ENCODE measurements at regions not wholly inside any gene's neighbourhood (a gene's known extent, or its start where the extent isn't known, plus 50 kb on each side); places are given as distances from the start of the nearest gene placed in this dataset.
A peak's percentile ranks its signal among the peaks of the same experiment; 100 is the strongest.
"Not testable (repeated sequence)": the region's sequence is repeated elsewhere in the genome, so short reads cannot be mapped to it uniquely, and the experiment has no call there.

DNA sequence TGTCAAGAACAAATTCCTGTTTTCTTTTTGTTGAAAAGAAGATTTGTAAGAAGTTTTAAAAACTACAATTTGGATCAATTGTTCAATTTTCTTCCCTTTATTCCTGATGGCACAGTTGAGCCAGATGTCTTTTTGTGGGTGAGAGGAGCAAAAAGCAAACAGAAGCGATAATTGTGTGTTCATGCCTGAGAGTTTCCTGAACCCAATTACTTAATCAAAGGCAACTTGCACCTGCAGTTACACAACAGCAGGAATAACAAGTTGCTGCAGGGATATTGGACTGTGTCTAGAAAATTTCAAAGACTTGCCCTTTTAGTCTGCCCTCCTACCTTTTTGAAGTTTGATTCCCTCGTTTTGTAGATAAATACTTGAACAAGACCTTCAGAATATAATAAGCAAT, 383.6 kb downstream of the DSEL start:
- no peak for DNase-seq

DNA sequence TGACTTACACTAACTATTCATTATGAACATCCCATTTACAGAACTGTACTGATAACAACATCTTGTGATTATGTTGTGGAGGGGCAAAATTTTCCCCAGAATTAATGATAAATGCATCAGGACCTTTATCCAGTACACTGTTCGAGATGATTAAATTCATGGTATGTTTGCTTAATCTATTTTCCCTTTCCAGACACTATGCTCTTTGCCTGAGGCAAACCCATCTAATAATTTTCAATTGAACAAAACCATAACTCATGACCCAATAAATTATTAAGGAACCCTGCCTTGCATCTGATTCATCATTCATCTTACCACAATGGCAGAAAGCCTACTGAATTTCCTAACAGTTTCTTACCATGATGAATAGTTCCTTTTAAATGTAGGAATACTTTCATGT, 385.0 kb downstream of the DSEL start:
- DNase-seq, result no peak

DNA sequence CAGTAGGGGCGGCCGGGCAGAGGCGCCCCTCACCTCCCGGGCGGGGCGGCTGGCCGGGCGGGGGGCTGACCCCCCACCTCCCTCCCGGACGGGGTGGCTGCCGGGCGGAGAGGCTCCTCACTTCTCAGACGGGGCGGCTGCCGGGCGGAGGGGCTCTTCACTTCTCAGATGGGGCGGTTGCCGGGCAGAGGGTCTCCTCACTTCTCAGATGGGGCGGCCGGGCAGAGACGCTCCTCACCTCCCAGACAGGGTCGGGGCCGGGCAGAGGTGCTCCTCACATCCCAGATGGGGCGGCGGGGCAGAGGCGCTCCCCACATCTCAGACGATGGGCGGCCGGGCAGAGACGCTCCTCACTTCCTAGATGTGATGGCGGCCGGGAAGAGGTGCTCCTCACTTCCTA, 389.8 kb downstream of the DSEL start:
- not testable (repeated sequence) for DNase-seq

DNA sequence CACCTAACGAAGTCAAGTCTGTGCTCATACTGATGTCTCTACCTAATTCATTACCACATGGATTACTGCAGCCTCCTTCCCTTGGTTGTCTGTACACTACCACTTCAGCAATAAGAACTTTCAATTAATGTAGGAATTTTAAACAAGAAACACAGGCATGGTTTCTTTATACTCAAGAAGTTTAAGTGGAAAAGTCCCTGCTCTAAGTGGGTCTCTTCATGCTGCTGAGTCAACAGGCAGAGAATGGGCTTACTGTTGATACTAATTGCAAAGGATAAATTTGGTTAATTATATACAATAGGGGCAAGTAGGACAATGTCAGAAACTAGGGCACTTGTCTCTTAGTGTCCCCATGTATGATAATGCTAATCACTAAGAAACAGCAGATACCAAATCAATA, 392.6 kb downstream of the DSEL start:
- DNase-seq, result no peak

DNA sequence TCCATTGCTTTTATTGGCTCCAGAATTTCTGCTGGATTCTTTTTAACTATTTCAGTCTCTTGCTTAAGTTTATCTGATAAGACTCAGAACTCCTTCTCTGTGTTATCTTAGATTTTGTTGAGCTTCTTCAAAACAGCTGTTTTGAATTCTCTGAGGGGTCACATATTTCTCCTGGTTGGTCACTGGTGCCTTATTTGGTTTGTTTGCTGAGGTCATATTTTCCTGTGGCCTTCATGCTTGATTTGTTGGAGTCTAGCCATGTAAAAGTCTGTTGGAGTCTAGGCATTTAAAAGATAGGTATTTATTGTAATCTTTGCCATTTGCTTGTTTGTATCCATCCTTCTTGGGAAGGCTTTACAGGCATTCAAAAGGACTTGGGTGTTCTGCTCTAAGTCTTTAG, 398.7 kb downstream of the DSEL start:
- DNase-seq, result peak; percentile 39

DNA sequence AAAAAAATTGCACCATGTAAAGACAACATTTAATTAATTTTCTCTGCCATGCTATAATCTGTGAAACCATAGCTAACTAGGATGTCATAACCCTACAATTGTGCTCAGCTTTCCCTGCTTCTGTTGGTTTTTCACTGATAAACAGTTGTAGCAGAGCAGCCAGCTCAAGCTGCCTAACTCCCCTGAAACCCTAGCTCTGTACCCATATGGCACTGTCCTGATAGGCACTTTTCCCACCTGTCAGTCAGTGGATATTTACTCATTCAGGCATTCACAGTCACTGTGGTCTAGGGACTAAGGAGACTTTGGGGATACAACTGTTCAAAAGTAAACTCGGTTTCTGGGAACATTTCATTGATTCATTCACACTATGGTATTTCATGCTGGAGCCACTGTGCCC, 407.0 kb downstream of the DSEL start:
- no peak for DNase-seq

DNA sequence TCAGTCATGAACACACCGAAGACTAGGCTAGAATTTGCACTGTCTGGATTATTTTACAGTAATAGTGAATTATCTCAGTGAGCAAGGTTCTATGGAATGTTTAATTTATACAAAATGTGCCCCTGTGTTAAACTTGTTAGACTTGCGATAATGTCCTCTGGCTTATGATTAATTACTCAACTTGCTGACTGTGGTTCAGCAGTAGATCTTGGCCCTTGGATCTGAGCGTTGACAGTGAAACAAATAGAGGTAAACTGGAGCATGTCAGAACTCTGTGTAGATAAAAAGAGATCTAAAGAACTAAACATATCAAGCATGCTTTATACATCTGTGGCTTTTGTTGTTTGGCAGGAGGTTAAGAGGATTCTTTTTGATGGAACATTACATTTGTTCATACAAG, 407.6 kb downstream of the DSEL start:
- DNase-seq, result peak; percentile 15

DNA sequence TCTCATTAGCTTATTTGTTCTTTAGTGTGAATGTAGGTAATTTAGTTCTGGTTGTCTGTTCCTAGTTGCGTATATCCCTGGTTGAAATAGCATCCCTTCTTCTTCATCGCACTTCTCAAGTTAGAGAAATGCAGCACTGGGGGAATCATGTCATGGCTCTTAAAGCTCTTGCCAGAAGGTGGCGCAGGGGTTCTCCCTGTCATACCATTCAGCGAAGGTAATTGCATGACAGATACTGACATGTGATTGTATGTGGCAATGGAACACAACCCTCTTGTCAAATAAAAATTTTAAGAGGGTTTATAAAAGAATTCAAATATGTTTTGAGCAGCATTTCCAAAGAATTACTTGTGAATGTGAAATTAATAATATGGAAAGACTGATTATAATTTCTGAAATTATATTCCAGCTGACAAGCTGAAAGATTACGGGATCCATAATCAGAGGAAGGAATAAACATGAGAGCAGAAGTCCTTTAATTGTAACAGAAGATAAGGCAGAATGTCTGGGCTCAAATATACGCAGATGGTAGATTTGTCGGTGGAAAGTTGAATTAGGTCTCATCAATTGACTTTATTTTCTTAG, 411.7 kb downstream of the DSEL start:
- DNase-seq, result peak; percentile 62

DNA sequence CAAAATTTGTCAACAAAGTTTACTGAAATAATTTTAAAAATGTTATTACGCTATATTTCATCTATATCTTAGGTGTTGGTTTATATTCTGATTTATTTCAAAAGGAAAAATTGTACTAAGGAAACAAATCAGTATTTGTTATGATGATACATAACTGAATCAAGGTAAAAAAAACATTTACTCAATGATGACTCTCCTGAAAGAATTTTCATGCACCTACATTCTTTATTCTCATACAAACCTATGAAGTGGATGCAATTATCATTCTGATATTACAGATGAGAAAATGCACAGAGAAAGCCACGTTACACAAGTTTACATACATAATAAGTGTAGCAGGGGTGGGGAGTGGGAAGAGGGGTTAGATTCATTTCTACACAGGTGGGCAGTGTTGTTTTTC, 422.4 kb downstream of the DSEL start:
- DNase-seq, result no peak

DNA sequence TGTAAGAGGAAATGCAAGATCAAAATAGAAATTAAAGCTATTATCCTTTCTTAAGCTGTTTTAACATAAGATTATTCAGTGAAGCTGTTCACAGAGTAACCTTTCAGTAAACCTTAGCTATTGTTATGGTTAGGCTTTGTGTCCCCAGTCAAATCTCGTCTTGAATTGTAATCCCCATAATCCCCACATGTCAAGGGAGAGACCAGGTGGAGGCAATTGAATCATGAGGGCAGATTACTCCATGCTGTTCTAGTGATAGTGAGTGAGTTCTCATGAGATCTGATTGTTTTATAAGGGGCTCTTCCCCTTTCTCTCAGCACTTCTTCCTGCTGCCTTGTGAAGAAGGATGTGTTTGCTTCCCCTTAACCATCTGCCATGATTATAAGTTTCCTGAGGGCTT, 424.4 kb downstream of the DSEL start:
- no peak for DNase-seq

DNA sequence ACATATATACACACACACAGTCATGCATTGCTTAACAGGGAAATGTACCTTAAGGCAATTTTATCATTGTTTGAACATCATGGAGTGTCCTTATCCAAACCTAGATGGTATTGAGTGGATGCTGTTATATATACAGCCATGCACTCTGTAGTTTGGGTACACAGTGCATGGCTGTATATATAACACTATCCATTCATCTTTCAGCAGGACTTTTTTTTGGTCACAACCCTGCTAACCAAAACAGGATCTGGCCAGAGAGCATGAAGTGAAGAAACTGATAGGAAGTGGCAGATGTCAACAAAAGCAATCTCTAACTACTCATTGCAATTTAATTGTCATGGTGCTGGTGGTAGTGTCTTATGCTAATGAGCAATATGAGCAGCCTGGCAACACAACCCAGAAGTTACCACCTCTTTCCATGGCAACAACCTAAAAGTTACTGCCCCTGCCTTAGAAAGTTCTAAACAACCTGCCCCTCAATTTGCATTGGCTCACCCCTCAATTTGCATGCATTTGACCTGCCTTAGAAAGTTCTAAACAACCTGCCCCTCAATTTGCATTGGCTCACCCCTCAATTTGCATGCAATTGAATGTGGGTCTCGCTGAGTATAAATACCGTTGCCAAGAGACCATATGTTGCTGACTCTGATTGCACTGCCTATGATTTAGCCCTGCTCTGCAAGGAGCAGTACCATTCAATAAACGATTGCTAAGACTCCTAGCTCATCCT, 434.9 kb downstream of the DSEL start:
- no peak for DNase-seq

DNA sequence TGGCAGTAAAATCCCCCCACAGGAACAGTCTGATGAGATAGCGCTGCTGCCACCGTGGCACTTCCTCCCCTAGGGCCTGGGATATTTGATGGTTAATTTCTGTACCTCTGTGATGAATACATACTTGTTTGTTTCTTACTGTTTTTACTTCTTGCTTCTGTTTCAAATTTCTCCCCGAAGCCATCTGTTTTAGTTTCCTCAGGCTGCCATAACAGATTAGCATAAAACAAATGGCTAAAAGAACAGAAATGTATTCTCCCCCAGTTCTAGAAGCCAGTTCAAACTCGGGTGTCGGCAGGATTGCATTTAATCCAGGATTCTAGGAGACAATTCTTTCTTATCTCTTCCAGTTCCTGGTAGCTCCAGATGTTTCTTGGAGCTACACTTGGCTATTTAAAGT, 435.9 kb downstream of the DSEL start:
- no peak for DNase-seq

DNA sequence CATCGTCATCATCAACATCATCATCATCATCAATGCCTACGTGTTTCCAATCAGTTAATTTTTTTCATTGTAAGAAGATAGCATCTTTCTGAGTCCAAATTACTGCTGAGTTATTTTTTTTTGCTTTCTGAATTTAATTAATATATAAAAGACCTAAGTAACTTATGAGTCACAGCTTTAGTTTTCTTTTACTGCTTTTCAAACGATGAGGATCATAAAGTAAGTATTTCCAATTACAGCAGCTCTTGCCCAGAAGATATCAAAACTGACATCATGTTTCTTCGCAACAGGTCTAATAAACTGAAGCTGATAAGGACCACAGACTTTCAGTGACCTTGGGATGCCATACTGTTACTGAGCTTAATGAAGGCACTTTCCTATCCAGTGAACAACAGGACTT, 442.2 kb downstream of the DSEL start:
- DNase-seq, result no peak

DNA sequence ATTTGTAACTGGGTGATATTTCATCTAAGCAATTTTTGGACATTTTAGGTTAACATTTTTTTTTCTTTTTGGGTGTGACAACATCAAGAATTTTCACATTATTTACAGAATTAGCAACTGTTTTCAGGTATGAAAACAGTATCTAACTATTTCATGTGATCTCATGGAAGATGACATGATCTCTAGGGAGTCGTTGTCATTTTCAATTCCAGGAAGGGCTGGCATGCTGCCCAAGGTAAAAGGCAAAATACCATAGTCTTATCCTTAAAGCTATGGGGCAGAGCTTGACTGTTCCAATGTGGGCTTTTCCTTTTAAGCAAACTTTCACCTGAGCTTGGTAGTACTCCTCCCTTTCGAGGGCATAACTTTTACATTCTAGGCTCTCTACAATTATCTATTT, 443.7 kb downstream of the DSEL start:
- no peak for DNase-seq

DNA sequence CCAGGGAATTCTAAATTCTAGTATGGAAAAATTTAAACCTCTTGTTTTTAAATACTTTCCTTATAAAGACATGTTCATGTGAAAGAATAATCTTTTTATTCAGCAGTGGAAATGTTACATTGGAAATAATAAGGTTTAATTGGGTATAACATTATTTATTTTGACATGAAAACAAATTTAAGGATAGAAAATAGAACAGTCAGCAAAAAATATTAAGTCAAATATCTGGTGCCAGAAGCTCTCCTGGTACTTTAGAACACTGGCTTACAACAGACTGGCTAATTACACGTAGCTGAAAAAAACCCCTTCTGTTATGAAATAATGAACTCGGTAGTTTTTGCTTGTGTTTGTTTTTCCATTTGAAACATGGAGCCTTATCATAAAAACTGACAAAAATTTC, 447.9 kb downstream of the DSEL start:
- no peak for DNase-seq

DNA sequence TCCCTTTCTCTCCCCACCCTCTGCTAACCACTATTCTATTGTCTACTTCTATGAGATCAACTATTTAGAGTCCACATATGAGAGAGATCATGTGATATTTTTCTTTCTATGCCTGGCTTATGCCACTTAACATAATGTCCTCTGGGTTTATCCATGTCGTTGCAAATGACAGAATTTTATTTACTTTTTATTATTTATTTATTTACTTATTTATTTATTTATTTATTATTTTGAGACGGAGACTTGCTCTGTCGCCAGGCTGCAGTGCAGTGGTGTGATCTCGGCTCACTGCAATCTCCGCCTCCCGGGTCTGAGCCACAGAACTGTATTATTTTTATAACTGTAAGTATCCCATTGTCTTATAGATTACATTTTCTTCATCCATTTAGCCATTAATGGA, 443.4 kb upstream of the CDH19 start:
- DNase-seq, result no peak

DNA sequence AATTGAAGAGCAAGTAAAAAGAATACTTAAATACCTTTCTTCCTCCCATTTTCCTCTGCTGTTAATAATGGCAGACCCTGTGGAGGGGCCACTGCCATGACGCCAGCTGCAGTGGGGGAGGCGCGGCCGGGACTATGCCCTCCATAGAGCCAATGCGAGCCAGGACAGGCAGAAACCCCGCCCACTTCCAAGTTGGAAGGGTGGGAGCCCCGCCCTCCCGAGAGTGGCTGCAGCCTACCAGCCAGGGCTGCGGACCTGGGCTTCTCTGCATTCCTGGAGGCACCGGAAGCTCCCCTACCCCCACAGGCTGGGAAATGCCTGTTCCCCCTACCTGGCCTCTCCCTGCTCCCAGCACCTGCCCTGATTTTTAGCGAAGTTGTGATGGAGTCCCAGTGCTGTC, 439.4 kb upstream of the CDH19 start:
- no peak for DNase-seq

DNA sequence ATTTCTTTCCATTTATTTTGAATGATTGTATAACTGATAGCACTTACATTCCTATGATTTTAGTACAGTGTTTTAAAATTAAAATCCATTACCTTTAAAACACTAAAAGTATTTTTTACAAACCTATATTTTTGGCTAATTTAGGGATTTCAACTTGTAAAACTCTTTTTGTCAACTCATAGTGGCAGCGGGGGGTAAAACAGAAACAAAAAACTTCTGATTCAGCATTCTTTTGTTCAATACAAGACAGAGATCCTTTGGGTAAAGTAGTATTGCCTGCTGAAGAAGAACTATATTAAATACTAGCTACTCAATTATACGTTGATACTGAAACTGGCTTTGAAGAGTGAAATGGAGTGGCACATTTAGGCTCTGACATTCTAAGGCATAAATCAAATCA, 437.4 kb upstream of the CDH19 start:
- DNase-seq, result no peak

DNA sequence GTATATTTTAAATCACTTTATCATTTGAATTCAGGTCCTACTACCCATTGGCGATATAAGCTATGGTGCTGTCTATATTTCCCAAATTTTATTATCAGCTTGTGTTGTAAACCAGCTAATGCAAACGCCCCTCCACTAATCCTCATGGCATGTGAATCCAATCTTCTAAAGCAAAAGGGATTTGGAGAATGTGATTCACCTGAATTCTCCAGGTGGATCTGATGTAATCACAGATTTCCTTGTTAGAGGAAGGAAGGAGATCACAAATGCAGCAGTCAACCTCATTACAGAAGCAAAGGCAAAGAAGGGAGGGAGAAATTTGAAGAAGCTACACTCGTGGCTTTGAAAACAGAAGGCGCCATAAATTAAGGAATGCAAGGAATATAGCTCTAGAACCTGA, 431.1 kb upstream of the CDH19 start:
- DNase-seq, result no peak

DNA sequence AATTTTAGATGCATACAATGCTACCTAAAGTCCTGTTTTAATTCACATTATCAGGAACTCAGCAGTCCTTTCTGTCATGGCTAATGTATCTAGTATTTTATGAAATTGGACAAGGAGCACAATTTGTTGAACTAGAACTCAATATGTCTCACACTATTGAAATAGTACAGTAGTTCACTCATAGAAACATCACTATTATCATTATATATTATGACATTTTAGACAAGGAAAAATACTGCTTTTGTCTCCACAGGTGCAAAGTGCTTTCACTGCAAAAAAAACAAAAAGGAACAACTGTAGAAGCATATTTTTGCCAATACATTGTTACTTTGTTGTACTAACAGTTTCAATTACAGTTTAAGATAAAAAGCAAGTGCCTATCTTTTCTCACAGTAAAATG, 419.2 kb upstream of the CDH19 start:
- DNase-seq, result no peak

DNA sequence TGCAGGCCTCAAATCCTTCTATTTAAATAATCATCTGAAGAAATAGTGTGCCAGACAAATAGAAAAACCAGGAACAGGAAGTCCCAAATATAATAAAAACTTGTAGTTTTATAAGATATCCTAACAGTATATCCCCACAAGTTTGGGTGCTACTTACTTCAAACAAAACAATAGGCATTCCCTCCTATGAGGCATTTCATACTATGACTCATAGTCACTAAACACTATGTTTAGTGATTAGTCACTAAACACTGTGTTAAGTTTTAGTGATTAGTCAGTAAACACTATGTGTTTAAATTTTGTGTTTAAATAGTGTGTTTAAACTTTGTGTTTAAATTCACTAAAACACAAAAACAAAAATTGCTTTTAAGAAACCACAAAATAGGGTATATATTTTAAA, 407.0 kb upstream of the CDH19 start:
- peak; percentile 57 for DNase-seq

DNA sequence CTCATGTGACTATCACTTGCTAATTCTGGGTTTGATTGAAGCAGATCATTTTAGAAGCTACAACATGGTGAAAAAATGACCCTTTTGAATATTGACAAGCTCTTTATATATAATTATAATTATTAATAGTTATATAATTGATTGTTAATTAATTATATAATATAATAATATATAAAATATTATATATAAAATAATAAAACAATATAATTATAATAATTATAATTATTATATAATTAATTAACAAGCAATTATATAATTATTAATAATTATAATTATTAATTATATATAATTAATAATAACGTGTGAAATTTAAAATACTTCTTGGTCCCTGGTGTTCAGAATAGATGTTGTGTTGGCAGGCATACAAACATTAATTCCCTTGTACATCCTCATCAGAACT, 404.1 kb upstream of the CDH19 start:
- DNase-seq, result no peak

DNA sequence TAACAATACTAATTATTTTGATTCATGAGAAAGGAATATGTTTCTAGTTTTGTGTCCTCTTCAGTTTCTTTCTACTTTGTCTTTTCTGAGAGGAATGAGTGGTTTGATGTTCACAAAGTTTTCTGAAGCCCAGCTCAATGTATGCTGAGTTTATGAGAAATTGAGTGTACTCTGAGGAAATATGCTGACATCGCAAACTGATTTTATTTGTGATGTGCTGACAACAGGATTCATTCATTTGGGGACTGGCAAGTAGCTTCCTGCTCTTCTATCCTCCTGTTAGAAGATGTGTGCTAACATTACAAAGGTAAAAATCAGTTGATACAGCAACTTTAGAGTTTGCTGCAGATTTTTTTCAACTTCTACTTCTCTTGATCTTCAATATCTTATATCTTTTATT, 403.2 kb upstream of the CDH19 start:
- no peak for DNase-seq

DNA sequence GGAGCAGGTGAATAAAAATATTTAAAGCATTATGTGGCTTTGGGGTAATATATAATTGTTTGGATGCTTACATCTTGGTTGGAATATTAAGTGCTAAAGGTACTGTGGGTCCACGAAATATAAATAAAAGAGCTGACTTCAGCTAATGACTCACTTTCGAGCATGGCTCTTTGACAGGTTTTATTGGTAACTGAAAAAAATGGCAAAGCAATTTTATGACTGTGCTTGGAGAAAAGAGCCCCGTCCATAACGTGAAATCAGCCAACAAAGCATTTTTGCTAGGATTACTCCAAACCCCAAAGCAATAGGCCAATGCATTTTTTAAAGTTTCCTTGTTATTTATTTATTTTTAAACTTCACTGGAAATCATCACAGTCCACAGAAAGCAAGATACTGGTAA, 397.2 kb upstream of the CDH19 start:
- peak; percentile 77 for DNase-seq

DNA sequence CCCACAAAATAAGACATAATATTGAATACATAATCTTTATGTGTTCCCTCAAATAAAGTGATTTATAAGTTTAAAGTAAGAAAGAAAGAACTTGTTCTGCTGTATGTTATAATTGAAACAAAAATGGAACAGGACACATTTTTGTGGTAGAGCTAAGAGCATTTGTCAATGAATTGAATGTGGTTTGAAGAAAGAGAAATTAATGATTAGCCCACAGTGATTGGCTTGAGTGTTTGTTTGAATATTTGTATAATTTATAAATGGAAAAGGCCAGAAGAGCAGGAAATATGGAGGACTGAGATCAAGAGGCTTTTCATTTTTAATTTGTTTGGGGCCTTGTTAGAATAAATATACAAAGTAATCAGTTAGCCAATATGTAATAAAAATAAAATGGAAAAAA, 395.1 kb upstream of the CDH19 start:
- no peak for DNase-seq

Data from fibroblast of skin of right quadriceps (primary cell).